ENCODE measurements at regions not wholly inside any gene's neighbourhood (a gene's known extent, or its start where the extent isn't known, plus 50 kb on each side); places are given as distances from the start of the nearest gene placed in this dataset.

DNA sequence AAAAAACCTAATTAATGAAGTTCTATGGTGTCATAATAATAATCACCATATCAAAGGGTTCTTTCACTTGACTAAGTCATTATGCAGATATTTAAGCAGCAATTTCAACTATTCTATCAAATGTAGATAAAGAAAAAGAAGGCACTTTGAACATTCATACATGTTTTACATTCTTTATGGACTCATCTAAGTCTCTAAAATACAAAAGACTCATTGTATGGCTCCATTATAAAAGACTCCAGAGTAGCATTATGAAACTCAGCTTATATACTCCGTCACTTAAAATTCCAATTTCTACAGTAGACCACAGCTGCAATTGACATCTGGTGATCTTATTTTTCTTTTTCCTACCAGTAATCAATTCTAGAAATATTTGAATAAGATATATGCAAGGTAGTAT is 173.5 kb upstream of the KIF2B start:
- H3K36me3 ChIP-seq (ENCODE audit: control insufficient read depth, insufficient read depth, low read length) = no peaks in the 10 kb centered on the region
- BruUV-seq (replicated peaks) = no TSS peak
- H3K27me3 ChIP-seq (ENCODE audit: control insufficient read depth, insufficient read depth, low read length) = no peaks in the 10 kb centered on the region
- H3K4me1 ChIP-seq (ENCODE audit: control insufficient read depth, insufficient read depth, low read length) = no peaks in the 10 kb centered on the region
- ATAC-seq = no peak
- in situ Hi-C loops (cut with HindIII; ENCODE audit: low pct_unique_long_range_greater_than_20kb, low sequenced_read_pairs) = no loop called here
- no peak overlapping the region for H3K4me3 ChIP-seq (ENCODE audit: low read depth in 2 of 2, low read length in 2 of 2)
- POLR2A ChIA-PET = no interaction called here
- no peak overlapping the region for H3K27ac ChIP-seq (ENCODE audit: low read length)
- peaks cover 5% of the 10 kb centered on the region; the same call in 1 of the 2 replicates for H3K9me3 ChIP-seq (ENCODE audit: control insufficient read depth, insufficient read depth, low read depth, low read length)
- intact Hi-C loops (cut with micrococcal nuclease; ENCODE audit: unreplicated experiment) = no loop called here
- no peak for DNase-seq (ENCODE audit: low read depth, low spot score)
- TF ChIP-seq TCF7L2 (IDR thresholded peaks at IDR 0.05; ENCODE audit: low read depth, low read length) (no peak), POLR2AphosphoS5 (IDR thresholded peaks at IDR 0.05; ENCODE audit: low read depth, low read length) (no peak)
- CTCF ChIA-PET = no interaction called here

DNA sequence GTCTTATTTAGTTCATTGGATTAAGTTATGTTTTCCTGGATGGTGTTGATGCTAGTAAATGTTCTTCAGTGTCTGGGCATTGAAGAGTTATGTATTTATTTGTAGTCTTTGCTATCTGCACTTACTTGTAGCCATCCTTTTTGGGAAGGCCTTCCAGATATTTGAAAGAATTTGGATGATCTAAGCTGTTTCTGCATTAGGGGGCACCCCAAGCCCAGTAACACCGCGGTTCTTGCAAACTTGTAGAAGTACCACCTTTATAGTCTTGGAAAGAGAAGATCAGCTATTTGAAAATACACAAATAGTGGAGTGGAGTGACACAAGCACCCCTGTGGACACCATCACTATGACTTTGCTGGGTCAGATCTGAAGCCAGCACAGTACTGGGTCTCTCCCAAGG is 175.9 kb upstream of the KIF2B start:
- POLR2A ChIA-PET = no interaction called here
- intact Hi-C loops (cut with micrococcal nuclease; ENCODE audit: unreplicated experiment) = no loop called here
- TF ChIP-seq, protein P1, sequence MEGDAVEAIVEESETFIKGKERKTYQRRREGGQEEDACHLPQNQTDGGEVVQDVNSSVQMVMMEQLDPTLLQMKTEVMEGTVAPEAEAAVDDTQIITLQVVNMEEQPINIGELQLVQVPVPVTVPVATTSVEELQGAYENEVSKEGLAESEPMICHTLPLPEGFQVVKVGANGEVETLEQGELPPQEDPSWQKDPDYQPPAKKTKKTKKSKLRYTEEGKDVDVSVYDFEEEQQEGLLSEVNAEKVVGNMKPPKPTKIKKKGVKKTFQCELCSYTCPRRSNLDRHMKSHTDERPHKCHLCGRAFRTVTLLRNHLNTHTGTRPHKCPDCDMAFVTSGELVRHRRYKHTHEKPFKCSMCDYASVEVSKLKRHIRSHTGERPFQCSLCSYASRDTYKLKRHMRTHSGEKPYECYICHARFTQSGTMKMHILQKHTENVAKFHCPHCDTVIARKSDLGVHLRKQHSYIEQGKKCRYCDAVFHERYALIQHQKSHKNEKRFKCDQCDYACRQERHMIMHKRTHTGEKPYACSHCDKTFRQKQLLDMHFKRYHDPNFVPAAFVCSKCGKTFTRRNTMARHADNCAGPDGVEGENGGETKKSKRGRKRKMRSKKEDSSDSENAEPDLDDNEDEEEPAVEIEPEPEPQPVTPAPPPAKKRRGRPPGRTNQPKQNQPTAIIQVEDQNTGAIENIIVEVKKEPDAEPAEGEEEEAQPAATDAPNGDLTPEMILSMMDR (IDR thresholded peaks at IDR 0.05) = no peak

DNA sequence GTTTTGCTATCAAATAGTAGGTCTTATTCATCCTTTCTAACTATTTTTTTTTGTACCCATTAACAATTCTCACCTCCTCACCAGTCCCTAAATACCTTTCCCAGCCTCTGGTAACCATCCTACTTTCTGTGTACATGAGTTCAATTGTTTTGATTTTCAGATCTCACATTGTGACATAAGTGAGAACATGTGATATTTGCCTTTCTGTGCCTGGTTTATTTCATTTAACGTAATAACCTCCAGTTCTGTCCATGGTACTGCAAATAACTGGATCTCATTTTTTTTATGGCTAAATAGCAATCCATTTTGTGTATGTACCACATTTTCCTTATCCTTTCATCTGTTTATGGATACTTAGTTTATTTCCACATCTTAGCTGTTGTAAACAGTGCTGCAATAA is 181.9 kb upstream of the KIF2B start:
- no peaks in the 10 kb centered on the region; the same call in 1 of the 2 replicates for H3K4me1 ChIP-seq (ENCODE audit: control insufficient read depth, insufficient read depth, low read length)
- ATAC-seq (no peak), DNase-seq (ENCODE audit: low read depth, low spot score) (no peak)
- intact Hi-C loops (cut with micrococcal nuclease; ENCODE audit: unreplicated experiment) = no loop called here
- no peaks in the 10 kb centered on the region for H3K9me3 ChIP-seq (ENCODE audit: control insufficient read depth, insufficient read depth, low read depth, low read length)
- H3K36me3 ChIP-seq (ENCODE audit: control insufficient read depth, insufficient read depth, low read length) = no peaks in the 10 kb centered on the region
- ChIA-PET POLR2A (no interaction called here), CTCF (no interaction called here)
- H3K27ac ChIP-seq (ENCODE audit: low read length) = no peak overlapping the region
- no peaks in the 10 kb centered on the region for H3K27me3 ChIP-seq (ENCODE audit: control insufficient read depth, insufficient read depth, low read length)
- H3K4me3 ChIP-seq (ENCODE audit: low read depth in 2 of 2, low read length in 2 of 2) = no peak overlapping the region
- no peak for TF ChIP-seq SIN3A (IDR thresholded peaks at IDR 0.05; ENCODE audit: borderline replicate concordance, insufficient read depth, low read depth, low read length)
- TF ChIP-seq, protein P2, sequence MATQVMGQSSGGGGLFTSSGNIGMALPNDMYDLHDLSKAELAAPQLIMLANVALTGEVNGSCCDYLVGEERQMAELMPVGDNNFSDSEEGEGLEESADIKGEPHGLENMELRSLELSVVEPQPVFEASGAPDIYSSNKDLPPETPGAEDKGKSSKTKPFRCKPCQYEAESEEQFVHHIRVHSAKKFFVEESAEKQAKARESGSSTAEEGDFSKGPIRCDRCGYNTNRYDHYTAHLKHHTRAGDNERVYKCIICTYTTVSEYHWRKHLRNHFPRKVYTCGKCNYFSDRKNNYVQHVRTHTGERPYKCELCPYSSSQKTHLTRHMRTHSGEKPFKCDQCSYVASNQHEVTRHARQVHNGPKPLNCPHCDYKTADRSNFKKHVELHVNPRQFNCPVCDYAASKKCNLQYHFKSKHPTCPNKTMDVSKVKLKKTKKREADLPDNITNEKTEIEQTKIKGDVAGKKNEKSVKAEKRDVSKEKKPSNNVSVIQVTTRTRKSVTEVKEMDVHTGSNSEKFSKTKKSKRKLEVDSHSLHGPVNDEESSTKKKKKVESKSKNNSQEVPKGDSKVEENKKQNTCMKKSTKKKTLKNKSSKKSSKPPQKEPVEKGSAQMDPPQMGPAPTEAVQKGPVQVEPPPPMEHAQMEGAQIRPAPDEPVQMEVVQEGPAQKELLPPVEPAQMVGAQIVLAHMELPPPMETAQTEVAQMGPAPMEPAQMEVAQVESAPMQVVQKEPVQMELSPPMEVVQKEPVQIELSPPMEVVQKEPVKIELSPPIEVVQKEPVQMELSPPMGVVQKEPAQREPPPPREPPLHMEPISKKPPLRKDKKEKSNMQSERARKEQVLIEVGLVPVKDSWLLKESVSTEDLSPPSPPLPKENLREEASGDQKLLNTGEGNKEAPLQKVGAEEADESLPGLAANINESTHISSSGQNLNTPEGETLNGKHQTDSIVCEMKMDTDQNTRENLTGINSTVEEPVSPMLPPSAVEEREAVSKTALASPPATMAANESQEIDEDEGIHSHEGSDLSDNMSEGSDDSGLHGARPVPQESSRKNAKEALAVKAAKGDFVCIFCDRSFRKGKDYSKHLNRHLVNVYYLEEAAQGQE (IDR thresholded peaks at IDR 0.05; ENCODE audit: insufficient read depth in 1 of 2, low read depth in 2 of 2, low read length in 1 of 2) = peak in 1 of 2 experiments; percentile 36; a peak in 1 of 4 replicates
- BruUV-seq (replicated peaks) = no TSS peak
- in situ Hi-C loops (cut with HindIII; ENCODE audit: low pct_unique_long_range_greater_than_20kb, low sequenced_read_pairs) = no loop called here

More for the DNA sequence above, 175.9 kb upstream of the KIF2B start:
- no peak overlapping the region for H3K27ac ChIP-seq (ENCODE audit: low read length)
- no TSS peak for BruUV-seq (replicated peaks)
- H3K4me3 ChIP-seq (ENCODE audit: low read depth in 2 of 2, low read length in 2 of 2) = no peak overlapping the region
- peaks cover 5% of the 10 kb centered on the region; the same call in 1 of the 2 replicates for H3K9me3 ChIP-seq (ENCODE audit: control insufficient read depth, insufficient read depth, low read depth, low read length)
- in situ Hi-C loops (cut with HindIII; ENCODE audit: low pct_unique_long_range_greater_than_20kb, low sequenced_read_pairs) = no loop called here
- no peak for DNase-seq (ENCODE audit: low read depth, low spot score)
- H3K4me1 ChIP-seq (ENCODE audit: control insufficient read depth, insufficient read depth, low read length) = no peaks in the 10 kb centered on the region
- CTCF ChIA-PET = no interaction called here
- ATAC-seq = no peak
- no peaks in the 10 kb centered on the region for H3K27me3 ChIP-seq (ENCODE audit: control insufficient read depth, insufficient read depth, low read length)
- H3K36me3 ChIP-seq (ENCODE audit: control insufficient read depth, insufficient read depth, low read length) = no peaks in the 10 kb centered on the region

Data from Panc1 (cell line).